A673 (cell line): ENCODE measurements at regions not wholly inside any gene's neighbourhood (a gene's known extent, or its start where the extent isn't known, plus 50 kb on each side); places are given as distances from the start of the nearest gene placed in this dataset.
"Not testable (repeated sequence)": the region's sequence is repeated elsewhere in the genome, so short reads cannot be mapped to it uniquely, and the experiment has no call there.

Experiments used
- BruUV-seq: library from RNA; stranded (reverse); fragments of 400-500 nt; replicated peaks from 2 replicates; lab custom pipeline; 2021; lab: Mats Ljungman, UMichigan
- CTCF ChIA-PET: fragments of 300-600 bp; sonication (Branson Sonifier 250); formaldehyde crosslinking; loops from one replicate; lab custom pipeline; 2022; ENCODE audit warnings: antibody characterized with exemption; lab: Charles Lee
- POLR2A ChIA-PET: fragments of 300-600 bp; sonication (Branson Sonifier 250); formaldehyde crosslinking; loops from one replicate; lab custom pipeline; 2022; ENCODE audit warnings: antibody characterized with exemption; ENCODE audit not compliant: low non-redundant PET; lab: Charles Lee
- DNase-seq: peaks from one replicate; pipeline ENCODE4 v3.0.0-alpha.2; 2015; ENCODE audit warnings: low spot score
- H3K27ac ChIP-seq: fragments of 200-600 bp; sonication (generic); 2 replicates; pipeline ENCODE4 v1.5.1; 2016; ENCODE audit warnings: mixed run types, low read depth, mild to moderate bottlenecking, mixed read lengths, antibody characterized with exemption, low read length; ENCODE audit not compliant: poor library complexity, severe bottlenecking
- H3K27me3 ChIP-seq: fragments of 200-600 bp; sonication (generic); replicated peaks from 2 replicates; pipeline ENCODE4 v1.6.1; 2017; ENCODE audit warnings: mixed run types, low read depth, mild to moderate bottlenecking, mixed read lengths, antibody characterized with exemption, low read length; ENCODE audit not compliant: insufficient read depth, poor library complexity
- H3K36me3 ChIP-seq: fragments of 200-600 bp; sonication (generic); 2 replicates; pipeline ENCODE4 v1.6.1; 2016; ENCODE audit warnings: mixed run types, mild to moderate bottlenecking, mixed read lengths, antibody characterized with exemption, low read length; ENCODE audit not compliant: insufficient read depth, poor library complexity, severe bottlenecking
- H3K4me1 ChIP-seq: fragments of 200-600 bp; sonication (generic); 2 replicates; pipeline ENCODE4 v1.6.1; 2017; ENCODE audit warnings: mixed run types, mild to moderate bottlenecking, mixed read lengths, antibody characterized with exemption, low read length; ENCODE audit not compliant: insufficient read depth, poor library complexity, severe bottlenecking
- H3K4me3 ChIP-seq: fragments of 200-600 bp; sonication (generic); 2 replicates; pipeline ENCODE4 v1.5.1; 2016; ENCODE audit warnings: low read depth, mixed run types, mild to moderate bottlenecking, mixed read lengths, low read length; ENCODE audit not compliant: poor library complexity, severe bottlenecking
- H3K9me3 ChIP-seq: fragments of 200-600 bp; sonication (generic); 2 replicates; pipeline ENCODE4 v1.6.1; 2016; ENCODE audit warnings: mixed run types, low read depth, mild to moderate bottlenecking, mixed read lengths, antibody characterized with exemption, low read length; ENCODE audit not compliant: poor library complexity, severe bottlenecking
- EZH2 ChIP-seq: fragments of 200-600 bp; sonication (generic); IDR thresholded peaks from 2 replicates; pipeline ENCODE4 v1.6.1; 2017; ENCODE audit warnings: borderline replicate concordance, low read depth, mild to moderate bottlenecking, mixed read lengths, antibody characterized with exemption, low read length; ENCODE audit not compliant: poor library complexity, severe bottlenecking
- intact Hi-C: fragments of 100-400 bp; cut with micrococcal nuclease; formaldehyde crosslinking; loops from one replicate; pipeline ENCODE4 v1.10.0; 2022; ENCODE audit not compliant: unreplicated experiment
- TF ChIP-seq, protein P1 (sequence below): fragments of 300-800, 200-600 bp; sonication (generic); conservative IDR thresholded peaks from 2 replicates; pipeline ENCODE4 v1.5.1; 2017; ENCODE audit warnings: low read depth, mild to moderate bottlenecking, antibody characterized with exemption, low read length, moderate library complexity, mixed read lengths

DNA sequence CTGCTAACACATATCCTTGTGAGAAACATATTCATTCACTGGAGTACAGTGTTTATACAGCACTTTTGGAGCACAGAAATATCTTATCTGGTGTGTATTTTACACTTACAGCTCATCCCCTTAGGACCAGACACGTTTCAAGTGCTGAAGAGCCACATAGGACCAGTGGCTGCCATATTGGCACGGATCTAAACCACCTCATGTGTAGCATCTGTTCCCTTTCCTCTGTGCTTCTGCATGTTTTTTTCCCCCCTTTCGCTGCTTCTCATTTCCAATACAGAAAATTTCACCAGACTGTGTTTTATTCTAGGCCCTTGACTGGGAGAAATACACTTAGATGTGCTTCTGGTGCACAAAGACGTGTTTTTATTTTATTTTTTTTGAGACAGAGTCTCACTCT, 69.7 kb upstream of the RBMX start:
- no peaks in the 10 kb centered on the region for H3K4me1 ChIP-seq
- no peak for DNase-seq
- no peaks in the 10 kb centered on the region for H3K36me3 ChIP-seq
- no peaks in the 10 kb centered on the region for H3K9me3 ChIP-seq
- ChIA-PET CTCF (no interaction called here), POLR2A (no interaction called here)
- no peaks in the 10 kb centered on the region for H3K27me3 ChIP-seq
- TF ChIP-seq, protein P1, sequence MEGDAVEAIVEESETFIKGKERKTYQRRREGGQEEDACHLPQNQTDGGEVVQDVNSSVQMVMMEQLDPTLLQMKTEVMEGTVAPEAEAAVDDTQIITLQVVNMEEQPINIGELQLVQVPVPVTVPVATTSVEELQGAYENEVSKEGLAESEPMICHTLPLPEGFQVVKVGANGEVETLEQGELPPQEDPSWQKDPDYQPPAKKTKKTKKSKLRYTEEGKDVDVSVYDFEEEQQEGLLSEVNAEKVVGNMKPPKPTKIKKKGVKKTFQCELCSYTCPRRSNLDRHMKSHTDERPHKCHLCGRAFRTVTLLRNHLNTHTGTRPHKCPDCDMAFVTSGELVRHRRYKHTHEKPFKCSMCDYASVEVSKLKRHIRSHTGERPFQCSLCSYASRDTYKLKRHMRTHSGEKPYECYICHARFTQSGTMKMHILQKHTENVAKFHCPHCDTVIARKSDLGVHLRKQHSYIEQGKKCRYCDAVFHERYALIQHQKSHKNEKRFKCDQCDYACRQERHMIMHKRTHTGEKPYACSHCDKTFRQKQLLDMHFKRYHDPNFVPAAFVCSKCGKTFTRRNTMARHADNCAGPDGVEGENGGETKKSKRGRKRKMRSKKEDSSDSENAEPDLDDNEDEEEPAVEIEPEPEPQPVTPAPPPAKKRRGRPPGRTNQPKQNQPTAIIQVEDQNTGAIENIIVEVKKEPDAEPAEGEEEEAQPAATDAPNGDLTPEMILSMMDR: no peak
- no peak for TF ChIP-seq EZH2
- no peak overlapping the region for H3K4me3 ChIP-seq
- no TSS peak for BruUV-seq
- intact Hi-C loops: loop anchor here (5.0 kb wide), 1 partner anchor 977 kb away; no protein-coding TSS in a partner anchor
- H3K27ac ChIP-seq: no peak overlapping the region

DNA sequence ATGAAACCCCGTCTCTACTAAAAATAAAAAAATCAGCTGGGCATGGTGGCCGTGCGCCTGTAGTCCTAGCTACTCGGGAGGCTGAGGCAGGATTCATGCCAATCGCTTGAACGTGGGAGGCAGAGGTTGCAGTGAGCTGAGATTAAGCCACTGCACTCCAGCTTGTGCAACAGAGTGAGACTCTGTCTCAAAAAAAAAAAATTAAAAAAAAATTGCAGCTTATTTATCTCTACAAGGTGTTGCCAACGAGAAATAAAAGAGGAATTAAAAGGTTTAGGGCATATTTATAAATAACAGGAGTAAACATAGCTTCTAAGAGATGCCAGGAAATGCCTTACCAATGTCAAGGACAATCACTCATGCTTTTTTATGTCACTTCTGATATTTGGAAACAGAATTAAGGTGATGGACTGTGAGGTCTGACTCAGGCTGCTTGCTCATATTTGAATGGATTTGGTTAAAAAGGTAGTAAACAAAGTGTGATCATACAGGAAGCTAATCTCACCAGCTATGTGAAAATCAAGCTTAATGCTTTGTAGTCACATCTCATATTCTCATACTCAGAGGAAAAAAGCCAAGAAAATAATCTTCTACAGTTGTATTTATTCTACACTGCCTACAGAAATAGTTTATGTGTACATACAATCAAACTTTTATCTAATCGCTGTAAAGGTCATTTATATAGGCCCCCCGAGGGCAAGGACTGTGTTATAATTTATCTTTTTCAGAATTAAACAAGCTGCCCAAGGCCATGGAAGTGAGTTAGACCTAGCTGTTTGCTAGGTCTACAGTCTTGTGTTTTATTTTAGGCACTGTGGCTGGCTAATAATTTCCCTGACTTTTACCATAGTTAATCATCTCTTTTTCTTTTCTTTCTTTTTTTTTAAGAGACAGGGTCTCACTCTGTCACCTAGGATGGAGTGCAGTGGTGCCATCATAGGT, 61.1 kb upstream of the RBMX start:
- ChIA-PET POLR2A (no interaction called here), CTCF (no interaction called here)
- DNase-seq: no peak
- TF ChIP-seq EZH2: no peak
- TF ChIP-seq, protein P1: no peak
- Histone ChIP-seq H3K27ac (no peak overlapping the region), H3K9me3 (no peaks in the 10 kb centered on the region), H3K36me3 (no peaks in the 10 kb centered on the region), H3K4me3 (no peak overlapping the region), H3K27me3 (no peaks in the 10 kb centered on the region), H3K4me1 (no peaks in the 10 kb centered on the region)
- intact Hi-C loops: no loop called here
- no TSS peak for BruUV-seq

DNA sequence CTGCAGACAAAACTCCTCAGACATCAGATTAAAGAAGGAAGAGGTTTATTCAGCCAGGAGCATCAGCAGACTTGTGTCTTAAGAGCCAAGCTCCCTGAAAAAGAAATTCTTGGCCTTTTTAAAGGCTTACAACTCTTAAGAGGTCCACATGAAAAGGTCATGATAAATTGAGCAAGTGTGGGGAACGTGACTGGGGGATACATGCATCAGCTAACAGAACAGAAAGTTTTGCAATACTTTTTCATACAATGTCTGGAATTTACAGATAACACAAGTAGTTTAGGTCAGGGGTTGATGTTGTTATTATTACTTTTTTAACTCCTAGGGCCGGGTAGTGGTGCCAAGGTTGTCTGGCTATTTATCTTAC, 55.6 kb upstream of the RBMX start:
- H3K27ac ChIP-seq: no peak overlapping the region
- POLR2A ChIA-PET: no interaction called here
- no TSS peak for BruUV-seq
- no peak overlapping the region for H3K4me3 ChIP-seq
- H3K36me3 ChIP-seq: no peaks in the 10 kb centered on the region
- no peaks in the 10 kb centered on the region for H3K27me3 ChIP-seq
- TF ChIP-seq, protein P1: no peak
- TF ChIP-seq EZH2: no peak
- no peaks in the 10 kb centered on the region for H3K4me1 ChIP-seq
- H3K9me3 ChIP-seq: no peaks in the 10 kb centered on the region
- CTCF ChIA-PET: no interaction called here
- intact Hi-C loops: no loop called here
- DNase-seq: no peak

DNA sequence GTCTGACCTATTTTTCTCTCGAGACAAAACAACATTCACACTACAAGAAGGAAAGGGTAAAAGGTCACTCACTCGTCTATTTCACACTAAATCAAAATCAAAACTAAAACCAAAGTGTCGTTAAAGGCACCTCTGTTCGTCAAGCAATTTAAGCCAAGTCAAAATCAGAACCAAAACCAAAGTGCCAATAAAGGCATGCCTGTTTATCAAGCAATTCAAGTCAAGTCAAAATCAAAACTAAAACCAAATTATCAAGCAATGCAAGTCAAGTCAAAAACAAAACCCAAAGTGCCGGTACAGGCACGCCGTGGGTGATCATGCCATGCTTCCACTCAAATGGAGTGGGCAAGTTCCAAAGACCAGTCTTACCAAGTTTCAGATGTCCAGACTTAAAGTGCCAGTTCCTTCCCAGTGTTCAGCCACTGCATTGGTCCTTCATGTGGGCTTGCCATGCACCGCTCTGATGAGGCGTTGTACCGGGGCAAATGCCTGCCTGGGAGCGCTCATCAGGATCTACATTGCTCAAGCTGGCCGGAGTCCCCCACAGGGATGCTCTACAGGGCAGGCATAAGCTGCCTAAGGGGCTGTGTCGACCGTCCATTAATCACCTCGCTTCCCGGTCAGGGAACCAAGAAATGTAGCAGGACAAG, 55.1 kb upstream of the RBMX start:
- H3K27me3 ChIP-seq, H3K4me1 ChIP-seq, H3K4me3 ChIP-seq, H3K9me3 ChIP-seq, H3K36me3 ChIP-seq, H3K27ac ChIP-seq, BruUV-seq, DNase-seq, intact Hi-C loops, CTCF ChIA-PET, POLR2A ChIA-PET: not testable (repeated sequence)

DNA sequence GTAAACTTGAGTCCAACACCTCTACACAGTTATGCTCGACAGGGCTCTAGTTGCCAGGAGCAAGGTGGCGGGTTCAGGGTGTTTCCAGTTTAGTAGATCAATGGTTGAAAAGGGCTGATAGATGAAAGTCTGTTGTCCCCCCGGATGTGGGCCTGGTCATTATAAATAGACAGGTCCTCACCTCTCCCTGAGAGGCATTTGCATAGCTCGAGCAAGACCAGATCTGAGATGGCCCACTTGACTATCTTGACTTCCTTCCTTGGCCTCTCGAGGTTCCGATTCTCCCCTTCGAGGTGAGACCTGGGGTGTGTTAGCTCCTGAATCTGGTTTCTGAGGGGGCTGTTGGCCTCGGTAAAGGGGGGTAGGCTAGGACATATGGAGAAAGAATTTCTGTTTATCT, 54.1 kb upstream of the RBMX start:
- POLR2A ChIA-PET, H3K4me3 ChIP-seq, H3K4me1 ChIP-seq, CTCF ChIA-PET, H3K27ac ChIP-seq, BruUV-seq, H3K9me3 ChIP-seq, H3K36me3 ChIP-seq, H3K27me3 ChIP-seq, intact Hi-C loops, DNase-seq: not testable (repeated sequence)
